22Rv1 (cell line): ENCODE measurements at regions not wholly inside any gene's neighbourhood (a gene's known extent, or its start where the extent isn't known, plus 50 kb on each side); places are given as distances from the start of the nearest gene placed in this dataset.

ENCODE experiments used
- H3K27ac ChIP-seq: fragments of 450-650 bp; 2 replicates; pipeline ENCODE4 v1.5.1; 2017
- ZFX ChIP-seq: fragments of 450-650 bp; IDR thresholded peaks from 2 replicates; pipeline ENCODE4 v1.6.1; 2017; ENCODE audit warnings: antibody characterized with exemption, borderline replicate concordance
- TF ChIP-seq, protein P1 (sequence below): fragments of 450-650 bp; IDR thresholded peaks from 2 replicates; pipeline ENCODE4 v1.5.1; 2017; ENCODE audit warnings: mild to moderate bottlenecking

DNA sequence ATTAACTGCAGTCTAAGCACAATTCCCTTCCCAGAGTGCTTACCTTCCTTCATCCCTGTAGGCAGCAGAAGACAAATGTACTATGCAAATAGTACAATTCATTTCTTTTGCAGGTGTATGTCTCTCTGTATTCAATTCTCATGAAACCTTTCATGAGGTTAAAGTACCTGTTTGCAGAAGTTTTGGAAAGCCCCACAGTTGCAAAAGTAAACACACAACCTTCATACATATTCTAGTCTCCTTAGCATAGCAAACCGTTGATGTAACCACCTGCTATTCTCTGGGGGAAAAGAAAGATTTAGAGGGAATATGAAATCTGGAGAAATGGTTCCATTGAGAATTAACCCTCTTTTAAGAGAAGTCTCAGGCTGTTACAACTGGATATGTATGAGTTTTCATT, 200.3 kb upstream of the SUCLG2 start:
- no peak overlapping the region for H3K27ac ChIP-seq
- no peak for TF ChIP-seq ZFX
- TF ChIP-seq, protein P1, sequence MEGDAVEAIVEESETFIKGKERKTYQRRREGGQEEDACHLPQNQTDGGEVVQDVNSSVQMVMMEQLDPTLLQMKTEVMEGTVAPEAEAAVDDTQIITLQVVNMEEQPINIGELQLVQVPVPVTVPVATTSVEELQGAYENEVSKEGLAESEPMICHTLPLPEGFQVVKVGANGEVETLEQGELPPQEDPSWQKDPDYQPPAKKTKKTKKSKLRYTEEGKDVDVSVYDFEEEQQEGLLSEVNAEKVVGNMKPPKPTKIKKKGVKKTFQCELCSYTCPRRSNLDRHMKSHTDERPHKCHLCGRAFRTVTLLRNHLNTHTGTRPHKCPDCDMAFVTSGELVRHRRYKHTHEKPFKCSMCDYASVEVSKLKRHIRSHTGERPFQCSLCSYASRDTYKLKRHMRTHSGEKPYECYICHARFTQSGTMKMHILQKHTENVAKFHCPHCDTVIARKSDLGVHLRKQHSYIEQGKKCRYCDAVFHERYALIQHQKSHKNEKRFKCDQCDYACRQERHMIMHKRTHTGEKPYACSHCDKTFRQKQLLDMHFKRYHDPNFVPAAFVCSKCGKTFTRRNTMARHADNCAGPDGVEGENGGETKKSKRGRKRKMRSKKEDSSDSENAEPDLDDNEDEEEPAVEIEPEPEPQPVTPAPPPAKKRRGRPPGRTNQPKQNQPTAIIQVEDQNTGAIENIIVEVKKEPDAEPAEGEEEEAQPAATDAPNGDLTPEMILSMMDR: no peak

DNA sequence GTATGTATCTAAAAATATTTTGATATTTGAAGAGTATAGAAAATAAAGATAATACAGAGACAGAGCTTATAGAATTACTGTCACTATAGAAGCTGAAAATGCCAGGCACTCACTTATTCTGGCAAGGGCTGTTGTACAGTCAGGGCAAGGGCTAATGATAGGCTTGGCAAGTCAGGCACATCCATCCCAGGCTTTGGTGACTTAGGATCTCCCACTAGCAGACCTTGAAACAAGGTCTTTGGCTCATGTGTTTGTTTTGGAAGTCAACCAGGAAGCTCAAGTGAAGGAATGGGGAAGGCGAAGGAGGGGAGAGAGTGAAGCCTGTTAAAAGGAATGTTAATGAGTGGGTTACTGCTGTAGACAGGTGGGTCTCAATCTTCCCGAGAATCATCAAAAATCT, 199.1 kb upstream of the SUCLG2 start:
- H3K27ac ChIP-seq: no peak overlapping the region
- no peak for TF ChIP-seq ZFX
- TF ChIP-seq, protein P1: no peak

DNA sequence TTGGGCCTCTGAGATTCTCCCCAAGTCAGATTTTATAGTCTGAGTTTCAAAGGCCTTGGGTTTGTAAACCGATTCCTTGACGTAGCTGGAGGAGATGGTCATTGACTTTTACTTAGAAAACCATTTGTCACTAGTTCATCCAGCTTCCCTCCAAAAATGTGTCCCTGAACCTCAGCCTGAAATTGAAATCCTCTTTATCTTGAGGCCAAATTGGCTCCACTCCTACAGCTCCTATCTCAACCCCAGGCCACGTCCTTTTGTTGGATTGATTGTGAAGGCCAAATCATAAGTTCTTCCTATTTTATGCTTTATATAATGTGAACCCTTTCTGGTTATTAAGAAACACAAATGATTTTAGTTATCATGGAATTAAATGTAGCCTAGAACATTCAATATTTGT, 193.9 kb upstream of the SUCLG2 start:
- TF ChIP-seq, protein P1: no peak
- no peak for TF ChIP-seq ZFX
- no peak overlapping the region for H3K27ac ChIP-seq

DNA sequence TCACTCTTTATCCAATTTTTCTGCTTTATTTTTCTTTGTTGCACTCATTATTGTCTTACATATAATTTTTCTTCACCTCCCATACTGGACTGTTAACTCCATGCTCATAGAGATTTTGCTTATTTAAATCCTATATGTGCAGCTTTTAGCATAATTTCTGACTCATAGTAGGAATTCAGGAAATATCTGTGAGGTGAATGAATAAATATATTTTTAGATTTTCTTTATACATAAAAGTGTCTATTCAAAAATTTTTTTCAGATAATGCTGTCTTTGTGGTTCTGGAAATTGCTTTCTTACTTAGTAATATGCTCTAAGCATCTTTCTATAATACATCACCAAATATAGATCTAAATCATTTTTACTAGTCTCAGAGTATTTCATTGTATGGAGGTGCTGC, 191.8 kb upstream of the SUCLG2 start:
- H3K27ac ChIP-seq: no peak overlapping the region
- TF ChIP-seq ZFX: no peak
- TF ChIP-seq, protein P1: no peak

DNA sequence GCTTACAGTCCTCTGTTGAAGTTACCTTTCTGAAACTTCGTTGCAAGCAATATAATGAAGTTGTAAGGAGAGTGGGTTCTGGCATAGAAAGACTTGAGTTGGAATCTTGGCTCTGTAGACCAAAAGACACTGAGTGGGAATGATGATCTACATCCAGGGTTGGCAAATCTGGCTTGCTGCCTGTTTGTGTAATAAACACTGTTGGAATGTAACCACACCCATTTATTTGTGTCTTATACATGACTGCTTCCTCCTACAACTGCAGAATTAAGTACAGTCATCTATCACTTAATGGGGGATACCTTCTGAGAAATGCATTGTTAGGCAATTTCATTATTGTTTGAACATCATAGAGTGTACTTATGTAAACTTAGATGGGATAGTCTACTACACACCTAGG, 178.4 kb upstream of the SUCLG2 start:
- no peak overlapping the region for H3K27ac ChIP-seq
- TF ChIP-seq, protein P1: no peak
- TF ChIP-seq ZFX: no peak

DNA sequence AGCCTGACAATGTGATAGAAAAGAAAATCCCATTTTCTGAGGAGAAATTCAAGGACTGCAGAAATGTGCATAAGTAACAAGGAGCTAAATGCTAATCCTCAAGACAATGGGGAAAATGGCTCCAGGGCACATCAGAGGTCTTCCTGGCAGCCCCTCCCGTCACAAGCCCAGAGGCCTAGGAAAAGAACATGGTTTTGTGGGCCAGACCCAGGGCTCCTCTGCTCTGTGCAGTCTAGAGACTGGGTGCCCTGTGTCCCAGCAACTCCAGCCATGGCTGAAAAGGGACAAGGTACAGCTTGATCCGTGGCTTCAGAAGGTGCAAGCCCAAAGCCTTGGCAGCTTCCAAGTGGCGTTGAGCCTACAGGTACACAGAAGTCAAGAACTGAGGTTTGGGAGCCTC, 176.8 kb upstream of the SUCLG2 start:
- no peak overlapping the region for H3K27ac ChIP-seq
- TF ChIP-seq, protein P1: no peak
- no peak for TF ChIP-seq ZFX

DNA sequence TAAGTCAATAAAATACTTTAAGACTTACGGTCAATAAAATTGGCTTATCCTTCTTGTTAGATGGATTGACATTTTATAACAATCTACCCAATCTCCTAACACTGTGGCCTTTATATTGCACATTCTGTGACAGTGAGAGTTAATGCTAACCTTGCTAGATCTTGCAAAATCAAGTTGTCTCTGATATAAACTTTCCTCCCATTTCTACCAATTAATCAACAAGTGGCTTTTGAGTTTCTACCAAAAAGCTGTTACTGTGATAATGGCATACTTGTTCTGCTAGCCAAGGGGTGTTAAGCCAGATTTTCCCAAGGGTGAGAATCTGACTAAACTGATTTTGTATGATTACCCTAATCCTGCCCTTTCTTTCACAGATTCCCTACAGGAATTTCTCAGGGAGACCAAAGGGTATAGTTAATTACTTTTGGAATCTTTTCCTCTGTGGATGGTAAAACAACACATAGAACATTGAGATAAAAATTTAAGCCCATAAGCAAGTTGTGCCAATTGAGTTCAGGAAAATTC, 174.1 kb upstream of the SUCLG2 start:
- no peak overlapping the region for H3K27ac ChIP-seq
- TF ChIP-seq ZFX: no peak
- TF ChIP-seq, protein P1: no peak
